Endothelial cell of umbilical vein (primary cell): ENCODE measurements at regions not wholly inside any gene's neighbourhood (a gene's known extent, or its start where the extent isn't known, plus 50 kb on each side); places are given as distances from the start of the nearest gene placed in this dataset.

Experiments
- BruUV-seq: library from RNA; stranded (reverse); fragments of 400-500 nt; replicated peaks from 2 replicates; lab custom pipeline; 2021; lab: Mats Ljungman, UMichigan
- CTCF ChIA-PET: fragments of 300-600, 350-600 bp; sonication (Branson Sonifier 250); formaldehyde crosslinking; loops from one replicate; lab custom pipeline; 2021; ENCODE audit warnings: antibody characterized with exemption, inconsistent platforms; lab: Charles Lee
- POLR2A ChIA-PET: fragments of 300-600, 350-600 bp; sonication (Branson Sonifier 250); formaldehyde crosslinking; loops from one replicate; lab custom pipeline; 2021; ENCODE audit warnings: antibody characterized with exemption, inconsistent platforms; lab: Charles Lee
- DNase-seq: peaks from one replicate; pipeline ENCODE4 v3.0.0-alpha.2; 2011; ENCODE audit warnings: low read depth, low spot score
- FAIRE-seq: peaks from 2 replicates; lab custom pipeline; 2011; peaks lifted over from hg19 to GRCh38; lab: Jason Lieb, UNC
- H2AFZ ChIP-seq: 2 replicates; pipeline ENCODE4 v1.6.0; 2012; ENCODE audit warnings: low read depth, low read length, control low read depth, inconsistent platforms
- H3K27ac ChIP-seq: 2 replicates; pipeline ENCODE4 v1.5.1; 2011; ENCODE audit warnings: low read depth, mild to moderate bottlenecking, control low read depth, low read length, moderate library complexity; ENCODE audit not compliant: insufficient read depth
- H3K27me3 ChIP-seq, 2 experiments: 2 replicates each; pipeline versions ENCODE4 v1.6.0 to v1.6.1; 2011; ENCODE audit warnings: low read length in 2 of 2, mixed read lengths in 1 of 2; ENCODE audit not compliant: control insufficient read depth in 2 of 2, insufficient read depth in 2 of 2
- H3K36me3 ChIP-seq, 2 experiments: 2 replicates in 1 of 2; 3 replicates in 1 of 2; pipeline ENCODE4 v1.5.1; 2011; ENCODE audit warnings: low read length in 2 of 2, mild to moderate bottlenecking in 1 of 2, moderate library complexity in 1 of 2; ENCODE audit not compliant: control insufficient read depth in 2 of 2, insufficient read depth in 2 of 2; ENCODE audit errors: extremely low read depth in 1 of 2
- H3K4me1 ChIP-seq: 3 replicates; pipeline ENCODE4 v1.5.1; 2011; ENCODE audit warnings: mild to moderate bottlenecking, low read length; ENCODE audit not compliant: control insufficient read depth, insufficient read depth; ENCODE audit errors: extremely low read depth
- H3K4me2 ChIP-seq: 2 replicates; pipeline ENCODE4 v1.6.1; 2011; ENCODE audit warnings: low read length, control low read depth, mixed read lengths; ENCODE audit not compliant: insufficient read depth
- H3K4me3 ChIP-seq, 3 experiments: fragments of 200-600 bp in 1 of 3; sonication (generic), shearing (Covaris generic) in 1 of 3; replicated peaks in 1 of 3; 2 replicates each; pipeline ENCODE4 v1.5.1; 2011 to 2016; ENCODE audit warnings: control low read depth in 3 of 3, low read length in 3 of 3, mild to moderate bottlenecking in 2 of 3, inconsistent platforms in 1 of 3, low read depth in 1 of 3, moderate library complexity in 1 of 3; ENCODE audit not compliant: insufficient read depth in 1 of 3
- H3K79me2 ChIP-seq: 2 replicates; pipeline ENCODE4 v1.6.0; 2012; ENCODE audit warnings: low read length, inconsistent platforms; ENCODE audit not compliant: control insufficient read depth, insufficient read depth
- H3K9ac ChIP-seq: replicated peaks from 2 replicates; pipeline ENCODE3; 2011; ENCODE audit warnings: low read length, control low read depth; ENCODE audit not compliant: insufficient read depth; ENCODE audit errors: extremely low read depth
- H3K9me1 ChIP-seq: replicated peaks from 3 replicates; pipeline ENCODE4 v1.6.0; 2011; ENCODE audit warnings: mild to moderate bottlenecking, low read length; ENCODE audit not compliant: control insufficient read depth, insufficient read depth; ENCODE audit errors: extremely low read depth
- H3K9me3 ChIP-seq: replicated peaks from 2 replicates; pipeline ENCODE4 v1.5.1; 2012; ENCODE audit warnings: low read length, inconsistent platforms; ENCODE audit not compliant: control insufficient read depth, insufficient read depth
- H4K20me1 ChIP-seq: replicated peaks from 2 replicates; pipeline ENCODE3; 2011; ENCODE audit warnings: mild to moderate bottlenecking, low read length; ENCODE audit not compliant: control insufficient read depth, insufficient read depth; ENCODE audit errors: extremely low read depth
- CTCF ChIP-seq, 2 donors: IDR thresholded peaks; 1 replicate in 1 of 2; 2 replicates in 1 of 2; pipeline ENCODE4 v1.5.1; 2011; ENCODE audit warnings: low read length in 2 of 2, mild to moderate bottlenecking in 2 of 2, moderate library complexity in 2 of 2, control low read depth in 1 of 2, inconsistent platforms in 1 of 2, low read depth in 1 of 2; ENCODE audit not compliant: insufficient read depth in 1 of 2; ENCODE audit errors: extremely low read depth in 1 of 2
- EZH2 ChIP-seq: IDR thresholded peaks from 2 replicates; pipeline ENCODE4 v1.6.1; 2012; ENCODE audit warnings: borderline replicate concordance, low read depth, mild to moderate bottlenecking, moderate library complexity, low read length, inconsistent platforms; ENCODE audit not compliant: severe bottlenecking
- FOS ChIP-seq: IDR thresholded peaks from 2 replicates; pipeline ENCODE4 v1.6.1; 2011; ENCODE audit warnings: mild to moderate bottlenecking, low read length, moderate library complexity, borderline replicate concordance; ENCODE audit not compliant: insufficient read depth
- GATA2 ChIP-seq: IDR thresholded peaks from 2 replicates; pipeline ENCODE4 v1.7.0; 2011; ENCODE audit warnings: low read depth, mild to moderate bottlenecking, moderate library complexity, mixed read lengths, low read length; ENCODE audit not compliant: insufficient read length, insufficient read depth
- JUN ChIP-seq: IDR thresholded peaks from 2 replicates; pipeline ENCODE4 v1.6.1; 2011; ENCODE audit warnings: borderline replicate concordance, low read depth; ENCODE audit not compliant: insufficient read length, insufficient read depth
- MYC ChIP-seq: IDR thresholded peaks from one replicate; pipeline ENCODE4 v1.6.1; 2011; ENCODE audit warnings: mild to moderate bottlenecking, low read depth, low read length
- POLR2A ChIP-seq: IDR thresholded peaks from 2 replicates; pipeline ENCODE4 v1.6.1; 2012; ENCODE audit warnings: low read depth, mild to moderate bottlenecking, control low read depth, low read length
- POLR2AphosphoS5 ChIP-seq: IDR thresholded peaks from 2 replicates; pipeline ENCODE4 v1.6.1; 2012; ENCODE audit warnings: low read depth, mild to moderate bottlenecking, control low read depth, low read length, moderate library complexity; ENCODE audit not compliant: insufficient read depth
- dilution Hi-C: fragments of 300-500 bp; cut with MboI; formaldehyde crosslinking; loops from one replicate; pipeline ENCODE4 v1.15.0; 2019; ENCODE audit warnings: low sequenced_read_pairs; ENCODE audit not compliant: extremely low pct_ligation_motif_present
- intact Hi-C: fragments of 100-400 bp; cut with micrococcal nuclease; formaldehyde crosslinking; loops from one replicate; pipeline ENCODE4 v1.10.0; 2022
- TF ChIP-seq, protein P1 (sequence below): IDR thresholded peaks from 2 replicates; pipeline ENCODE4 v1.6.1; 2011; ENCODE audit not compliant: insufficient read depth, insufficient read length

GRCh38 chr21:17460094-17460493, 52.7 kb upstream of the CXADR start:
- no peaks in the 10 kb centered on the region for H3K4me1 ChIP-seq
- no peaks in the 10 kb centered on the region for H3K36me3 ChIP-seq
- ChIA-PET CTCF (interaction anchor here (1.4 kb wide), 1 partner anchor 94 kb away, joined by 5 read pairs; no protein-coding TSS in a partner anchor), POLR2A (no interaction called here)
- no peak overlapping the region for H3K4me2 ChIP-seq
- H3K9me1 ChIP-seq, result no peaks in the 10 kb centered on the region
- H3K9me3 ChIP-seq, result no peaks in the 10 kb centered on the region
- H2AFZ ChIP-seq, result no peak overlapping the region
- no peak overlapping the region for H3K4me3 ChIP-seq
- BruUV-seq, result no TSS peak
- H3K27me3 ChIP-seq, result peaks cover 0 to 3% of the 10 kb centered on the region in 2 experiments
- H3K79me2 ChIP-seq, result no peaks in the 10 kb centered on the region
- H3K27ac ChIP-seq, result no peak overlapping the region
- no peak for DNase-seq
- TF ChIP-seq JUN (no peak), MYC (no peak), CTCF (IDR thresholded peaks at IDR 0.05; ENCODE audit: extremely low read depth in 1 of 2, insufficient read depth in 1 of 2, low read depth in 1 of 2, low read length in 2 of 2) (no peak), FOS (no peak), POLR2AphosphoS5 (no peak), GATA2 (no peak), POLR2A (no peak), EZH2 (no peak)
- TF ChIP-seq, protein P1, sequence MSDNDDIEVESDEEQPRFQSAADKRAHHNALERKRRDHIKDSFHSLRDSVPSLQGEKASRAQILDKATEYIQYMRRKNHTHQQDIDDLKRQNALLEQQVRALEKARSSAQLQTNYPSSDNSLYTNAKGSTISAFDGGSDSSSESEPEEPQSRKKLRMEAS, result no peak
- dilution Hi-C loops (no loop called here), intact Hi-C loops (no loop called here)
- FAIRE-seq, result no peak
- no peaks in the 10 kb centered on the region for H4K20me1 ChIP-seq
- no peak overlapping the region for H3K9ac ChIP-seq
